ENCODE measurements at regions not wholly inside any gene's neighbourhood (a gene's known extent, or its start where the extent isn't known, plus 50 kb on each side); places are given as distances from the start of the nearest gene placed in this dataset.

GRCh38 chr16:10262377-10263132 lies 80.3 kb upstream of the GRIN2A start:
- POLR2A ChIA-PET = no interaction called here
- CTCF ChIA-PET = interaction anchor here (1.0 to 1.8 kb wide), 2 partner anchors 247 to 251 kb away, joined by 3 to 4 read pairs; no protein-coding TSS in a partner anchor
- H3K9me3 ChIP-seq (ENCODE audit: control insufficient read depth, insufficient read depth, low read depth, low read length) = no peaks in the 10 kb centered on the region

GRCh38 chr16:10265770-10266615 lies 83.8 kb upstream of the GRIN2A start:
- H3K4me3 ChIP-seq (ENCODE audit: low read depth, low read length) = no peak overlapping the region
- ChIA-PET CTCF (interaction anchor here (1.2 to 1.7 kb wide), 2 partner anchors 8 to 243 kb away, joined by 3 to 7 read pairs; no protein-coding TSS in a partner anchor), POLR2A (no interaction called here)
- no peaks in the 10 kb centered on the region for H3K9me3 ChIP-seq (ENCODE audit: control insufficient read depth, insufficient read depth, low read depth, low read length)
- TF ChIP-seq ZNF837 (tag by site-specific recombination; IDR thresholded peaks at IDR 0.05) (no peak), ZNF514 (tag by site-specific recombination; IDR thresholded peaks at IDR 0.05) (no peak), ZNF701 (tag by site-specific recombination; IDR thresholded peaks at IDR 0.05) (no peak), ZNF521 (tag by site-specific recombination; IDR thresholded peaks at IDR 0.05) (no peak), ZNF132 (tag by site-specific recombination; IDR thresholded peaks at IDR 0.05; ENCODE audit: borderline replicate concordance) (no peak), ZNF596 (tag by site-specific recombination; IDR thresholded peaks at IDR 0.05) (no peak), ZNF704 (tag by site-specific recombination; IDR thresholded peaks at IDR 0.05) (no peak), ZNF791 (tag by site-specific recombination; IDR thresholded peaks at IDR 0.05) (no peak), ZNF530 (tag by site-specific recombination; IDR thresholded peaks at IDR 0.05; ENCODE audit: low read depth) (no peak), WT1 (tag by site-specific recombination; IDR thresholded peaks at IDR 0.05) (no peak)
- TF ChIP-seq, protein P1, sequence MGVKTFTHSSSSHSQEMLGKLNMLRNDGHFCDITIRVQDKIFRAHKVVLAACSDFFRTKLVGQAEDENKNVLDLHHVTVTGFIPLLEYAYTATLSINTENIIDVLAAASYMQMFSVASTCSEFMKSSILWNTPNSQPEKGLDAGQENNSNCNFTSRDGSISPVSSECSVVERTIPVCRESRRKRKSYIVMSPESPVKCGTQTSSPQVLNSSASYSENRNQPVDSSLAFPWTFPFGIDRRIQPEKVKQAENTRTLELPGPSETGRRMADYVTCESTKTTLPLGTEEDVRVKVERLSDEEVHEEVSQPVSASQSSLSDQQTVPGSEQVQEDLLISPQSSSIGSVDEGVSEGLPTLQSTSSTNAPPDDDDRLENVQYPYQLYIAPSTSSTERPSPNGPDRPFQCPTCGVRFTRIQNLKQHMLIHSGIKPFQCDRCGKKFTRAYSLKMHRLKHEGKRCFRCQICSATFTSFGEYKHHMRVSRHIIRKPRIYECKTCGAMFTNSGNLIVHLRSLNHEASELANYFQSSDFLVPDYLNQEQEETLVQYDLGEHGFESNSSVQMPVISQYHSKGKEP (tag by site-specific recombination; IDR thresholded peaks at IDR 0.05) = no peak
- TF ChIP-seq, protein P2, sequence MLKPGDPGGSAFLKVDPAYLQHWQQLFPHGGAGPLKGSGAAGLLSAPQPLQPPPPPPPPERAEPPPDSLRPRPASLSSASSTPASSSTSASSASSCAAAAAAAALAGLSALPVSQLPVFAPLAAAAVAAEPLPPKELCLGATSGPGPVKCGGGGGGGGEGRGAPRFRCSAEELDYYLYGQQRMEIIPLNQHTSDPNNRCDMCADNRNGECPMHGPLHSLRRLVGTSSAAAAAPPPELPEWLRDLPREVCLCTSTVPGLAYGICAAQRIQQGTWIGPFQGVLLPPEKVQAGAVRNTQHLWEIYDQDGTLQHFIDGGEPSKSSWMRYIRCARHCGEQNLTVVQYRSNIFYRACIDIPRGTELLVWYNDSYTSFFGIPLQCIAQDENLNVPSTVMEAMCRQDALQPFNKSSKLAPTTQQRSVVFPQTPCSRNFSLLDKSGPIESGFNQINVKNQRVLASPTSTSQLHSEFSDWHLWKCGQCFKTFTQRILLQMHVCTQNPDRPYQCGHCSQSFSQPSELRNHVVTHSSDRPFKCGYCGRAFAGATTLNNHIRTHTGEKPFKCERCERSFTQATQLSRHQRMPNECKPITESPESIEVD (tag by site-specific recombination; IDR thresholded peaks at IDR 0.05) = no peak
- TF ChIP-seq, protein P3, sequence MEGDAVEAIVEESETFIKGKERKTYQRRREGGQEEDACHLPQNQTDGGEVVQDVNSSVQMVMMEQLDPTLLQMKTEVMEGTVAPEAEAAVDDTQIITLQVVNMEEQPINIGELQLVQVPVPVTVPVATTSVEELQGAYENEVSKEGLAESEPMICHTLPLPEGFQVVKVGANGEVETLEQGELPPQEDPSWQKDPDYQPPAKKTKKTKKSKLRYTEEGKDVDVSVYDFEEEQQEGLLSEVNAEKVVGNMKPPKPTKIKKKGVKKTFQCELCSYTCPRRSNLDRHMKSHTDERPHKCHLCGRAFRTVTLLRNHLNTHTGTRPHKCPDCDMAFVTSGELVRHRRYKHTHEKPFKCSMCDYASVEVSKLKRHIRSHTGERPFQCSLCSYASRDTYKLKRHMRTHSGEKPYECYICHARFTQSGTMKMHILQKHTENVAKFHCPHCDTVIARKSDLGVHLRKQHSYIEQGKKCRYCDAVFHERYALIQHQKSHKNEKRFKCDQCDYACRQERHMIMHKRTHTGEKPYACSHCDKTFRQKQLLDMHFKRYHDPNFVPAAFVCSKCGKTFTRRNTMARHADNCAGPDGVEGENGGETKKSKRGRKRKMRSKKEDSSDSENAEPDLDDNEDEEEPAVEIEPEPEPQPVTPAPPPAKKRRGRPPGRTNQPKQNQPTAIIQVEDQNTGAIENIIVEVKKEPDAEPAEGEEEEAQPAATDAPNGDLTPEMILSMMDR (tag by site-specific recombination; IDR thresholded peaks at IDR 0.05) = no peak
- no peaks in the 10 kb centered on the region for H3K36me3 ChIP-seq (ENCODE audit: control insufficient read depth in 2 of 2, insufficient read depth in 1 of 2, low read length in 2 of 2)
- H3K4me1 ChIP-seq (ENCODE audit: control insufficient read depth, insufficient read depth, low read length) = no peaks in the 10 kb centered on the region
- no peak overlapping the region for H3K27ac ChIP-seq (ENCODE audit: extremely low read depth, low read depth, low read length)

More at GRCh38 chr16:10262377-10263132, 80.3 kb upstream of the GRIN2A start:
- Histone ChIP-seq H3K4me3 (ENCODE audit: low read depth, low read length) (no peak overlapping the region), H3K4me1 (ENCODE audit: control insufficient read depth, insufficient read depth, low read length) (no peaks in the 10 kb centered on the region), H3K36me3 (ENCODE audit: control insufficient read depth in 2 of 2, insufficient read depth in 1 of 2, low read length in 2 of 2) (no peaks in the 10 kb centered on the region), H3K27ac (ENCODE audit: extremely low read depth, low read depth, low read length) (no peak overlapping the region)
- no peak for TF ChIP-seq ZNF433 (tag by site-specific recombination; IDR thresholded peaks at IDR 0.05; ENCODE audit: low read depth)
- no peak for TF ChIP-seq HOXA7 (CRISPR knock-in tag; IDR thresholded peaks at IDR 0.05; ENCODE audit: borderline replicate concordance)
- no peak for TF ChIP-seq ZSCAN23 (tag by site-specific recombination; IDR thresholded peaks at IDR 0.05)
- no peak for TF ChIP-seq ZNF423 (tag by site-specific recombination; IDR thresholded peaks at IDR 0.05)
- TF ChIP-seq, protein P4, sequence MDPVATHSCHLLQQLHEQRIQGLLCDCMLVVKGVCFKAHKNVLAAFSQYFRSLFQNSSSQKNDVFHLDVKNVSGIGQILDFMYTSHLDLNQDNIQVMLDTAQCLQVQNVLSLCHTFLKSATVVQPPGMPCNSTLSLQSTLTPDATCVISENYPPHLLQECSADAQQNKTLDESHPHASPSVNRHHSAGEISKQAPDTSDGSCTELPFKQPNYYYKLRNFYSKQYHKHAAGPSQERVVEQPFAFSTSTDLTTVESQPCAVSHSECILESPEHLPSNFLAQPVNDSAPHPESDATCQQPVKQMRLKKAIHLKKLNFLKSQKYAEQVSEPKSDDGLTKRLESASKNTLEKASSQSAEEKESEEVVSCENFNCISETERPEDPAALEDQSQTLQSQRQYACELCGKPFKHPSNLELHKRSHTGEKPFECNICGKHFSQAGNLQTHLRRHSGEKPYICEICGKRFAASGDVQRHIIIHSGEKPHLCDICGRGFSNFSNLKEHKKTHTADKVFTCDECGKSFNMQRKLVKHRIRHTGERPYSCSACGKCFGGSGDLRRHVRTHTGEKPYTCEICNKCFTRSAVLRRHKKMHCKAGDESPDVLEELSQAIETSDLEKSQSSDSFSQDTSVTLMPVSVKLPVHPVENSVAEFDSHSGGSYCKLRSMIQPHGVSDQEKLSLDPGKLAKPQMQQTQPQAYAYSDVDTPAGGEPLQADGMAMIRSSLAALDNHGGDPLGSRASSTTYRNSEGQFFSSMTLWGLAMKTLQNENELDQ (tag by site-specific recombination; IDR thresholded peaks at IDR 0.05; ENCODE audit: low read depth) = no peak
- no peak for TF ChIP-seq ZNF623 (tag by site-specific recombination; IDR thresholded peaks at IDR 0.05)
- TF ChIP-seq ZNF639 (tag by site-specific recombination; IDR thresholded peaks at IDR 0.05) = no peak
- no peak for TF ChIP-seq ZNF23 (tag by site-specific recombination; IDR thresholded peaks at IDR 0.05; ENCODE audit: borderline replicate concordance)
